Fibroblast of lung (primary cell): ENCODE measurements at regions not wholly inside any gene's neighbourhood (a gene's known extent, or its start where the extent isn't known, plus 50 kb on each side); places are given as distances from the start of the nearest gene placed in this dataset.

Source experiments
- CTCF ChIP-seq, 2 donors: IDR thresholded peaks in 1 of 2; conservative IDR thresholded peaks in 1 of 2; 1 replicate in 1 of 2; 2 replicates in 1 of 2; pipeline ENCODE4 v1.5.1; 2011 to 2012; ENCODE audit warnings: low read length in 2 of 2, control low read depth in 1 of 2, inconsistent platforms in 1 of 2, low read depth in 1 of 2, mild to moderate bottlenecking in 1 of 2
- EZH2 ChIP-seq: IDR thresholded peaks from 2 replicates; pipeline ENCODE4 v1.5.1; 2012; ENCODE audit warnings: low read length, control low read depth, mild to moderate bottlenecking; ENCODE audit errors: missing control alignments

GRCh38 chr3:181403876-181404660, 307.7 kb upstream of the SOX2 start:
- TF ChIP-seq CTCF (conservative IDR thresholded peaks at IDR 0.05 in 1 of 2, IDR thresholded peaks at IDR 0.05 in 1 of 2; ENCODE audit: low read depth in 1 of 2, low read length in 2 of 2) (no peak), EZH2 (no peak)
